ENCODE measurements at regions not wholly inside any gene's neighbourhood (a gene's known extent, or its start where the extent isn't known, plus 50 kb on each side); places are given as distances from the start of the nearest gene placed in this dataset.

- no peak for TF ChIP-seq CTCF (IDR thresholded peaks at IDR 0.05; ENCODE audit: insufficient read depth, low read length)
- H3K4me3 ChIP-seq (ENCODE audit: low read depth, low read length), result no peak overlapping the region
- no peak for DNase-seq (ENCODE audit: low read depth)
Observed at GRCh38 chr6:169895000-169895759, 143.8 kb downstream of the ERMARD start.

- no peak for DNase-seq (ENCODE audit: low read depth)
- no peak for TF ChIP-seq CTCF (IDR thresholded peaks at IDR 0.05; ENCODE audit: insufficient read depth, low read length)
- H3K4me3 ChIP-seq (ENCODE audit: low read depth, low read length), result no peak overlapping the region
Observed at GRCh38 chr6:169894377-169894960, 143.0 kb downstream of the ERMARD start.

GRCh38 chr6:169893624-169894023 lies 142.2 kb downstream of the ERMARD start:
- no peak overlapping the region for H3K4me3 ChIP-seq (ENCODE audit: low read depth, low read length)
- no peak for TF ChIP-seq CTCF (IDR thresholded peaks at IDR 0.05; ENCODE audit: insufficient read depth, low read length)
- DNase-seq (ENCODE audit: low read depth), result no peak

GRCh38 chr6:169891846-169892245 lies 140.4 kb downstream of the ERMARD start:
- no peak for DNase-seq (ENCODE audit: low read depth)
- no peak for TF ChIP-seq CTCF (IDR thresholded peaks at IDR 0.05; ENCODE audit: insufficient read depth, low read length)
- H3K4me3 ChIP-seq (ENCODE audit: low read depth, low read length), result no peak overlapping the region

GRCh38 chr6:169891421-169891820 lies 140.0 kb downstream of the ERMARD start:
- TF ChIP-seq CTCF (IDR thresholded peaks at IDR 0.05; ENCODE audit: insufficient read depth, low read length), result no peak

GRCh38 chr6:169890901-169891300 lies 139.5 kb downstream of the ERMARD start:
- no peak for TF ChIP-seq CTCF (IDR thresholded peaks at IDR 0.05; ENCODE audit: insufficient read depth, low read length)
- no peak for DNase-seq (ENCODE audit: low read depth)
- H3K4me3 ChIP-seq (ENCODE audit: low read depth, low read length), result no peak overlapping the region

More at GRCh38 chr6:169891421-169891820, 140.0 kb downstream of the ERMARD start:
- no peak for DNase-seq (ENCODE audit: low read depth)
- no peak overlapping the region for H3K4me3 ChIP-seq (ENCODE audit: low read depth, low read length)
